ENCODE measurements at regions not wholly inside any gene's neighbourhood (a gene's known extent, or its start where the extent isn't known, plus 50 kb on each side); places are given as distances from the start of the nearest gene placed in this dataset.

- no peak overlapping the region for H3K4me3 ChIP-seq (ENCODE audit: low read depth, low read length)
- no peak for TF ChIP-seq CTCF (IDR thresholded peaks at IDR 0.05; ENCODE audit: low read depth, low read length, missing control alignments)
- no peak for DNase-seq (ENCODE audit: low read depth)
Observed at GRCh38 chr12:28626504-28626903, 436.2 kb downstream of the CCDC91 start.

GRCh38 chr12:28629691-28630090 lies 439.4 kb downstream of the CCDC91 start:
- no peak overlapping the region for H3K4me3 ChIP-seq (ENCODE audit: low read depth, low read length)
- DNase-seq (ENCODE audit: low read depth): no peak
- TF ChIP-seq CTCF (IDR thresholded peaks at IDR 0.05; ENCODE audit: low read depth, low read length, missing control alignments): no peak

GRCh38 chr12:28631831-28632230 lies 441.6 kb downstream of the CCDC91 start:
- no peak for DNase-seq (ENCODE audit: low read depth)
- H3K4me3 ChIP-seq (ENCODE audit: low read depth, low read length): no peak overlapping the region
- TF ChIP-seq CTCF (IDR thresholded peaks at IDR 0.05; ENCODE audit: low read depth, low read length, missing control alignments): no peak

GRCh38 chr12:28640519-28640918 lies 450.3 kb downstream of the CCDC91 start:
- H3K4me3 ChIP-seq (ENCODE audit: low read depth, low read length): no peak overlapping the region
- no peak for DNase-seq (ENCODE audit: low read depth)
- TF ChIP-seq CTCF (IDR thresholded peaks at IDR 0.05; ENCODE audit: low read depth, low read length, missing control alignments): no peak

GRCh38 chr12:28645436-28645835 lies 455.2 kb downstream of the CCDC91 start:
- no peak for DNase-seq (ENCODE audit: low read depth)
- no peak overlapping the region for H3K4me3 ChIP-seq (ENCODE audit: low read depth, low read length)
- TF ChIP-seq CTCF (IDR thresholded peaks at IDR 0.05; ENCODE audit: low read depth, low read length, missing control alignments): no peak

- no peak overlapping the region for H3K4me3 ChIP-seq (ENCODE audit: low read depth, low read length)
- TF ChIP-seq CTCF (IDR thresholded peaks at IDR 0.05; ENCODE audit: low read depth, low read length, missing control alignments): no peak
- DNase-seq (ENCODE audit: low read depth): no peak
Observed at GRCh38 chr12:28645891-28646290, 455.6 kb downstream of the CCDC91 start.

- no peak for DNase-seq (ENCODE audit: low read depth)
- H3K4me3 ChIP-seq (ENCODE audit: low read depth, low read length): no peak overlapping the region
- no peak for TF ChIP-seq CTCF (IDR thresholded peaks at IDR 0.05; ENCODE audit: low read depth, low read length, missing control alignments)
Observed at GRCh38 chr12:28650906-28651305, 460.6 kb downstream of the CCDC91 start.

Measured in GM12864 (cell line).